ENCODE measurements at regions not wholly inside any gene's neighbourhood (a gene's known extent, or its start where the extent isn't known, plus 50 kb on each side); places are given as distances from the start of the nearest gene placed in this dataset.

- no peak for TF ChIP-seq POU6F1 (CRISPR knock-in tag; IDR thresholded peaks at IDR 0.05; ENCODE audit: borderline replicate concordance, low read depth)
- TF ChIP-seq OSR1 (CRISPR knock-in tag; IDR thresholded peaks at IDR 0.05), result no peak
- no peak for TF ChIP-seq TOX (CRISPR knock-in tag; IDR thresholded peaks at IDR 0.05; ENCODE audit: borderline replicate concordance)
These were observed 261.3 kb upstream of the ESRRG start (continued) for GRCh38 chr1:216984536-216984935.

GRCh38 chr1:216983823-216984222, 260.6 kb upstream of the ESRRG start:
- no peak for ATAC-seq
- TF ChIP-seq TSHZ2 (CRISPR knock-in tag; IDR thresholded peaks at IDR 0.05) (no peak), ARNTL (CRISPR knock-in tag; IDR thresholded peaks at IDR 0.05; ENCODE audit: borderline replicate concordance, low read depth) (no peak), RARB (CRISPR knock-in tag; IDR thresholded peaks at IDR 0.05) (no peak), ZFP30 (CRISPR knock-in tag; IDR thresholded peaks at IDR 0.05) (no peak), ZC3H10 (CRISPR knock-in tag; IDR thresholded peaks at IDR 0.05) (no peak), CSRNP3 (CRISPR knock-in tag; IDR thresholded peaks at IDR 0.05) (no peak), PATZ1 (CRISPR knock-in tag; IDR thresholded peaks at IDR 0.05; ENCODE audit: borderline replicate concordance) (no peak), TOX (CRISPR knock-in tag; IDR thresholded peaks at IDR 0.05; ENCODE audit: borderline replicate concordance) (no peak), SNAI2 (CRISPR knock-in tag; IDR thresholded peaks at IDR 0.05) (no peak), ZNF8 (CRISPR knock-in tag; IDR thresholded peaks at IDR 0.05) (no peak), ZFP3 (CRISPR knock-in tag; IDR thresholded peaks at IDR 0.05) (no peak)

GRCh38 chr1:216961516-216961915, 238.3 kb upstream of the ESRRG start:
- ATAC-seq, result no peak
- no peak for TF ChIP-seq TOX (CRISPR knock-in tag; IDR thresholded peaks at IDR 0.05; ENCODE audit: borderline replicate concordance)

- no peak for ATAC-seq
- TF ChIP-seq ARNTL (CRISPR knock-in tag; IDR thresholded peaks at IDR 0.05; ENCODE audit: borderline replicate concordance, low read depth) (no peak), TOX (CRISPR knock-in tag; IDR thresholded peaks at IDR 0.05; ENCODE audit: borderline replicate concordance) (no peak), ISL1 (CRISPR knock-in tag; IDR thresholded peaks at IDR 0.05) (no peak), ZNF8 (CRISPR knock-in tag; IDR thresholded peaks at IDR 0.05) (no peak), ZFP3 (CRISPR knock-in tag; IDR thresholded peaks at IDR 0.05) (no peak), BACH2 (CRISPR knock-in tag; IDR thresholded peaks at IDR 0.05; ENCODE audit: borderline replicate concordance) (no peak), TSHZ2 (CRISPR knock-in tag; IDR thresholded peaks at IDR 0.05) (no peak), CSRNP3 (CRISPR knock-in tag; IDR thresholded peaks at IDR 0.05) (no peak)
- TF ChIP-seq, protein P1, sequence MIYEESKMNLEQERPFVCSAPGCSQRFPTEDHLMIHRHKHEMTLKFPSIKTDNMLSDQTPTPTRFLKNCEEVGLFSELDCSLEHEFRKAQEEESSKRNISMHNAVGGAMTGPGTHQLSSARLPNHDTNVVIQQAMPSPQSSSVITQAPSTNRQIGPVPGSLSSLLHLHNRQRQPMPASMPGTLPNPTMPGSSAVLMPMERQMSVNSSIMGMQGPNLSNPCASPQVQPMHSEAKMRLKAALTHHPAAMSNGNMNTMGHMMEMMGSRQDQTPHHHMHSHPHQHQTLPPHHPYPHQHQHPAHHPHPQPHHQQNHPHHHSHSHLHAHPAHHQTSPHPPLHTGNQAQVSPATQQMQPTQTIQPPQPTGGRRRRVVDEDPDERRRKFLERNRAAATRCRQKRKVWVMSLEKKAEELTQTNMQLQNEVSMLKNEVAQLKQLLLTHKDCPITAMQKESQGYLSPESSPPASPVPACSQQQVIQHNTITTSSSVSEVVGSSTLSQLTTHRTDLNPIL (CRISPR knock-in tag; IDR thresholded peaks at IDR 0.05; ENCODE audit: low read depth), result no peak
These were observed 237.5 kb upstream of the ESRRG start for GRCh38 chr1:216960716-216961115.

Measured in SK-N-SH treated with all-trans-retinoic acid at 6 μM for 48 hours (cell line).